GM12872 (cell line): ENCODE measurements at regions not wholly inside any gene's neighbourhood (a gene's known extent, or its start where the extent isn't known, plus 50 kb on each side); places are given as distances from the start of the nearest gene placed in this dataset.

Experiments
- CTCF ChIP-seq: IDR thresholded peaks from 3 replicates; pipeline ENCODE4 v1.5.1; 2011; ENCODE audit warnings: low read depth, mild to moderate bottlenecking, low read length, moderate library complexity; ENCODE audit not compliant: insufficient read depth

- TF ChIP-seq CTCF, result no peak
Measured at GRCh38 chr1:187114792-187115191, 286.0 kb downstream of the PLA2G4A start.

GRCh38 chr1:187121661-187122060 is 292.9 kb downstream of the PLA2G4A start:
- no peak for TF ChIP-seq CTCF

GRCh38 chr1:187122566-187122965 is 293.8 kb downstream of the PLA2G4A start:
- TF ChIP-seq CTCF, result no peak

GRCh38 chr1:187129132-187129531 is 300.4 kb downstream of the PLA2G4A start:
- no peak for TF ChIP-seq CTCF

GRCh38 chr1:187143783-187144182 is 315.0 kb downstream of the PLA2G4A start:
- TF ChIP-seq CTCF, result no peak

- TF ChIP-seq CTCF, result no peak
Measured at GRCh38 chr1:187146388-187146787, 317.6 kb downstream of the PLA2G4A start.

- no peak for TF ChIP-seq CTCF
Measured at GRCh38 chr1:187151555-187151954, 322.8 kb downstream of the PLA2G4A start.

GRCh38 chr1:187153047-187153446 is 324.3 kb downstream of the PLA2G4A start:
- TF ChIP-seq CTCF, result no peak
